HG03139 (cell line): ENCODE measurements at regions not wholly inside any gene's neighbourhood (a gene's known extent, or its start where the extent isn't known, plus 50 kb on each side); places are given as distances from the start of the nearest gene placed in this dataset.
"Not testable (repeated sequence)": the region's sequence is repeated elsewhere in the genome, so short reads cannot be mapped to it uniquely, and the experiment has no call there.

Source experiments
- ATAC-seq: cut with Tn5 transposase; IDR thresholded peaks from one replicate; pipeline ENCODE4 v1.9.1; 2021; ENCODE audit not compliant: unreplicated experiment

DNA sequence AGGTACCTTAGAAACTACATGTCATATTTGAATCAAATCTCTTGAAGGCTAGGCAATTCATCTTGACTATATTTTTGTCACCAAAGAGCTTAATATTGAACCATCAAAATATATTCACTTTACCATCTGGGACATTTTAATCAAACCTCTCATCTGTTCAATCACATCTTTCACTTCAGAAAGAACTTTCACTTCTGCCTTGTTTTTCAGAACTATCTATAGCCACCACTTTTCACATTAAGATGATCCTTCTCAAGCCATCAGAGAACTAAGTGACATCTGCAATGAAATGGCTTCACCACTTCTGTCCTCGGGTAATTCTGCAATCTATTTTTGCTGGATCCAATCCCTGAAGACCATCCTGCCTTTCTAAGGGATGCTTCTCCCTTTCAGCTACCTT, 57.8 kb downstream of the OR2B2 start:
- ATAC-seq = no peak

DNA sequence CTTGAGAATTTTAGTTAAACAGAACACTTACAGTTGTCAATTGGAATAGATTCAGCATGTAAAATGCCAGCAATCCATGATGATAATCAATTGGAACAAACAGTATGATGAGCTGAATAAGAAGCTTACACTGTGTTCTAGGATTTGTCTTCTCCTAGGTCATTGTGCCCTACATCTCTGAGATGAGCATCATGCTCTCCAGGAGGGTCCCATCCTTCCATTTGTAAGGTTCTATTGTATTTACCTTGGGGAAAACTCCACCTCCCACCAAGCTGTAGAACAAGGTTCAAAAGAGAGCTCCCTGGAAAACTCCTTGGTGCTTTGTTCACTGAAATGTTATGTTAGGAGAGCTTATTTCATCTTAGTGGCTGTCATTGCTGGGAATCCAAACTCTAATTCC, 60.8 kb downstream of the OR2B2 start:
- ATAC-seq = no peak

DNA sequence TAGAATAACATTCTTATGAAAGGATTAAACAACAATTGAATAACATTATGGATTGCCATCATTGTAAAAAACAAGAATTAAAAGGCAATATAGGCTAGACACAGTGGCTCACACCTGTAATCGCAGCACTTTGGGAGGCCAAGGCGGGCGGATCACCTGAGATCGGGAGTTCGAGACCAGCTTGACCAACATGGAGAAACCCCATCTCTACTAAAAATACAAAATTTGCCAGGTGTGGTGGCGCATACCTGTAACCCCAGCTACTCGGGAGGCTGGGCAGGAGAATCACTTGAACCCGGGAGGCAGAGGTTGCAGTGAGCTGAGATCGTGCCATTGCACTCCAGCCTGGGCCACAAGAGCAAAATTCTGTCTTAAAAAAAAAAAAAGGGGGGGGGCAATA, 63.2 kb downstream of the OR2B2 start:
- not testable (repeated sequence) for ATAC-seq

- no peak for ATAC-seq
Observed at GRCh38 chr6:27847706-27848105, 64.5 kb downstream of the OR2B2 start.

DNA sequence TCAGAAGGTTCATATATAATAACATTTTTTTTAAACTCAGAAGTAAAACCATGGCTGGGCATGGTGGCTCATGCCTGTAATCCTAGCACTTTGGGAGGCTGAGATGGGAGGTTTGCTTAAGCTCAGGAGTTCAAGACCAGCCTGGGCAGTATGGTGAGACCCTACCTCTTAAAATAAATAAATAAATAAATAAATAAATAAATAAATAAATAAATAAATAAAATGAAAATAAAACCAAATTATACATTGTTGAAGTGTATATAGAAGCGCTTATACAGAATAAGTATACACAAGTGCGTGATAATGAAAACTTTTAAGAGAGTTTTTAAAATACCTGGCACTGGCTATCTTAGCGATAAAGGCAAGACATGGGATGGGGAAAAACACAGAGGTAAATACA, 71.6 kb downstream of the OR2B2 start:
- no peak for ATAC-seq

DNA sequence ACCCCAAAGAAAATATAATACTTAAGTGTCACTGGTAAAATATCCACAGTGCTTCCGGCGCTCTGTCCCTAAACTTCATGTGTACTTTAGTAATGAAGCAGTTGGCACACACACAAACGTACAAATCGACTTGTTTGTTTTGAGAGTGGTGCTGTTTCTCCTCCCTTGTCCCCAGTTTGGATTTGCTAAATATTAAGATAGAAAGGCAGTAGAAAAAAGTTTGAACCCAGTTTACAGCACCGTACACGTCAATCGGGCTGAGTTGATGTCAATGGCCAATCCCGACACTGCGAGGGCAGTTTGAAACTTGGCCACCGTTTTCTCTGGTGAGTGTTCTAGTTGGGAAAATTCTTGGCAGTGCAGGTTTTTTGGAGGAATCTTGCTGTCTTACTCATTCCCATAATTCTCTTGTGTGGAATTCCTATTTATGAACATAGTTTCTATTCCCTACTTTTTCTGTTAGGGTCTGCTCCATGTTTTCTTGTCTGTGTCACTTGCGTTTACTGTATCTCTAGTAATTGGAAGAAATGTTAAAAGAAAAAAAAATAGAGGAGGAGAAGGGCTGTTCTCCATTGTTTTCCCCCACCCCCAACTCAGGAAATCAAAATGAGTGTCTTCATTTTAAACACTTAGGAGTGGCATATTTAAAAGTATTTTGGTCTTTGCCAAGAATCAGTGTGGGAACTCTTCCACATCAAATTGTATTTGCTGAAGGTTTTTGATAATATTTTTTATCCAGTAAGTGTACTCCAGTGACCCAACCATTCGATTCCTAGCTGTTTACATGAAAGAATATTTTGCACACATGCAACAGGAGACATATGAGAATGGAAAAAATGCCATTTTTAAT, 72.3 kb downstream of the OR2B2 start:
- no peak for ATAC-seq

GRCh38 chr6:27838945-27839625, 73.1 kb downstream of the OR2B2 start:
- ATAC-seq = no peak

DNA sequence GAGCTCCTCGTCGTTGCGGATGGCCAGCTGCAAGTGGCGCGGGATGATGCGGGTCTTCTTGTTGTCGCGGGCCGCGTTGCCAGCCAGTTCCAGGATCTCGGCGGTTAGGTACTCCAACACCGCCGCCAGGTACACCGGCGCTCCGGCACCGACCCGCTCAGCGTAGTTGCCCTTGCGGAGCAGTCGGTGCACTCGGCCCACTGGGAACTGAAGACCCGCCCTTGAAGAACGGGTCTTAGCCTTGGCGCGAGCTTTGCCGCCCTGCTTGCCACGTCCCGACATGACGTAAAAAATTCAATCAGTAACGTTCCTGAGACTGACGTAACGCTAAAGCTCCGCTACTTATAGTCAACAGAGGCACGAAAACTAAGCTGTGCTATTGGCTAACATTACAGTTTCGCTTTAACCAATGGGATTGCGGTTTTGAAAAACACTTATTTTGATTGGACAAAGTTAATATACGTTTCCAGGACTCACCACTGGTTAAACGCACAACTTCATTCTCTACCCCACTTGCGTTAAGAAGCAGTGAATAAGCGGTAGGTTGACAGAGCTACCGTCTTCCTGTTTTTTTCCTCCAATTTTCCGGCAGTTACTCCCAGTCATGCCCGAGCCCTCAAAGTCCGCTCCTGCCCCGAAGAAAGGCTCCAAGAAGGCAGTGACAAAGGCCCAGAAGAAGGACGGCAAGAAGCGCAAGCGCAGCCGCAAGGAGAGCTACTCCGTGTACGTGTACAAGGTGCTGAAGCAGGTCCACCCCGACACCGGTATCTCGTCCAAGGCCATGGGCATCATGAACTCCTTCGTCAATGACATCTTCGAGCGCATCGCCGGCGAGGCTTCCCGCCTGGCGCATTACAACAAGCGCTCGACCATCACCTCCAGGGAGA, 73.9 kb downstream of the OR2B2 start:
- peak; percentile 60 for ATAC-seq

DNA sequence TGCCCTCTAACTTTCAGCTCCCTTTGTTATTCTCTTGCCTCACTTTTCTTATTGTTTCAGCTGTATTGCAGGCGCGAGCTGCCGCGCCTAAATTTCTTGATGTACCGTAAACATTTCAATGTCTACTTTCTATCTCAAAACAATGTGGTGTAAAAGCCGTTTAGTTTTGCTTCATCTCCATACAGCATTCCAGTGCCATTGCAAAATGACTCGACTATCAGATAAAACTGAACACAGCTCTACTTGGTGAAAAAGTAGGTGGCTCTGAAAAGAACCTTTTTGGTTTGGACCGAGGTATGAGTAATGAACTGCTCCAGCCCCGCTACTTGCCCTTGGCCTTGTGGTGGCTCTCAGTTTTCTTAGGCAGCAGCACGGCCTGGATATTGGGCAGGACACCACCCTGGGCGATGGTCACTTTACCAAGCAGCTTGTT, 74.6 kb downstream of the OR2B2 start:
- ATAC-seq = peak; percentile 5

DNA sequence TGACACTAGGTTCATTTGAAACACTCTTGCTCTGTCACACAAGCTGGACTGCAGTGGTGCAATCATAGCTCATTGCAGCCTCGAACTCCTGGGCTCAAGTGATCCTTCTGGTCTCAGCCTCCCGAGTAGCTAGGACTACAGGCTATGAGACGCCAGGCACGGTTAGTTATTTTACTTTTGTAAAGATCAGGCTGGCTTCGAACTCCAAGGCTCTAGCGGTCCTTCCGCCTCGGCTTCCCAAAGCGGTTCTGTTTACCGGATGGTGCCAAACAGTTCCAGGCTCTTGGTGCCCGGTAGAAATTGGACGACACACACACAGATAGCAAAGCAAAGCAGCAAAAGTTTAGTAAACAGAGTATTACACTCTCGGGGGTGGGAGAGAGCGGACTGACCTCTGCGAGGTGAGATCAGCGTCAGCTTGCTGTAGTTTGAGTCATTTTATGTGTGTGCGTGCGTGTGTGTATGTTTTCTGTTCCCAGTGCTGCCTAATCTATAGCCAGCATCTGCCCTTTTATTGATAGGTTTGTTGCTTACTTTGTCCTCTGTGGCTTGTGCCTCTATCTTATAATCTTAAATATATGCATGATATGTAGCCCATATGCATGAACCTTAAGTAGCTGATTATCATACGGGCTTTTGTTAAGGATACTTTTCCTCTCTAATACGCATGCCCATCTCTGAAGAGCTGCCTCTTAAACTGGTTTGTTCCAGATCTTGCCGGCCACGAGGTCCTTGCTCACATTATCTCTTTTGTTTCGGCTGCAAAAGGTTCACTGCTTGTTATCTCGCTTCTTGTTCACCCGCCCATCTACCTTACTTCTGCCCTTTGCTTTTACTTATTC, 75.2 kb downstream of the OR2B2 start:
- ATAC-seq = peak; percentile 35

GRCh38 chr6:27836141-27836782, 75.9 kb downstream of the OR2B2 start:
- no peak for ATAC-seq

- no peak for ATAC-seq
Observed at GRCh38 chr6:27834879-27835549, 77.2 kb downstream of the OR2B2 start.

GRCh38 chr6:27834384-27834783, 77.8 kb downstream of the OR2B2 start:
- ATAC-seq = no peak

GRCh38 chr6:27831434-27832081, 80.6 kb downstream of the OR2B2 start:
- peak; percentile 85 for ATAC-seq

DNA sequence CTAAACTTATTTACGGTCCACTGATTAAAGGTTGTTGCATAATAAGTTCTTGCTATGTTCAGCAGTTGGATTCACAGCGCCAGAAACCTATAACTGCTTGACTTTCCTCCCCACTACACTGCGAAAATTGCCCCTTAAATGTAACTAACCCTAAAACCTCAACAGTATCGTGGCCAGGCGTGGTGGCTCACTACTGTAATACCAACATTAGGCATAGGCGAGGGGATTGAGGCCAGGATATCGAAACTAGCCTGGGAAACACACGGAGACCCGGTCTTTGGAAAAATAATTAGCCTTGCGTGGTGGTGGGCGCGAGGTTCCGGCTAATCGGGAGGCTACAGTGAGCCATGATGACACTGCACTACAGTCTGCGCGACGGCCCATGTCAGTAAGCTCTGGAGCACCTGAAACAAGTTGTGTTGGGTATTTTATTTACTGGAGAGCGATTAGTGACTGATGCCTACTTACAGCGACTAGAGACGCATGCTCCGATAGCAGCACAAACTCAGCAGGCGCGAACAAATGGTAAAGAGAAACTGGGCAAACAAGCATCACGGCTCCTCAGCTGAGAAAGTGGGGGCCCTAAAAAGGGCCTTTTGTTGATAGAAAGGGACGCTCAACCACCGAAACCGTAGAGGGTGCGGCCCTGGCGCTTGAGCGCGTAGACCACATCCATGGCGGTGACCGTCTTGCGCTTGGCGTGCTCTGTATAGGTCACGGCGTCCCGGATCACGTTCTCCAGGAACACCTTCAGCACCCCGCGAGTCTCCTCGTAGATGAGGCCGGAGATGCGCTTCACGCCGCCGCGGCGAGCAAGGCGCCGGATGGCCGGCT, 81.4 kb downstream of the OR2B2 start:
- peak; percentile 60 for ATAC-seq

DNA sequence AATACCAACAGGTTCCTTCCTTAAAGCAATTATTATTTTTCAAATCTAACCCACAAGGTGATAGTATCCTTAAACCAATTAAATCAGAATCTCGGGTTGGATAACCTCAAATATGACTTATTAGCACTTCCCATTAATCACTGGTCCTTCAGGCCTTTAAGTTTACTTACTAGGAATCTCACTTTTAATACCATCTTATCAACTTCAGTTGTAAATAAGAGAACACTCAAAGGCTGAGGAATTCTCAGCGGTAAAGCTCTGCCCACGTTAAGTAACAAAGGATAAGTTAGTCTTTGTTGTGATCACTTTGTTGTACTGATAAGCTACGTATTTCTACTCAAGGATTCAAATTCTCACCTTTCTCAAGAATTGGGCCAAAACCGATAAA, 82.0 kb downstream of the OR2B2 start:
- no peak for ATAC-seq

DNA sequence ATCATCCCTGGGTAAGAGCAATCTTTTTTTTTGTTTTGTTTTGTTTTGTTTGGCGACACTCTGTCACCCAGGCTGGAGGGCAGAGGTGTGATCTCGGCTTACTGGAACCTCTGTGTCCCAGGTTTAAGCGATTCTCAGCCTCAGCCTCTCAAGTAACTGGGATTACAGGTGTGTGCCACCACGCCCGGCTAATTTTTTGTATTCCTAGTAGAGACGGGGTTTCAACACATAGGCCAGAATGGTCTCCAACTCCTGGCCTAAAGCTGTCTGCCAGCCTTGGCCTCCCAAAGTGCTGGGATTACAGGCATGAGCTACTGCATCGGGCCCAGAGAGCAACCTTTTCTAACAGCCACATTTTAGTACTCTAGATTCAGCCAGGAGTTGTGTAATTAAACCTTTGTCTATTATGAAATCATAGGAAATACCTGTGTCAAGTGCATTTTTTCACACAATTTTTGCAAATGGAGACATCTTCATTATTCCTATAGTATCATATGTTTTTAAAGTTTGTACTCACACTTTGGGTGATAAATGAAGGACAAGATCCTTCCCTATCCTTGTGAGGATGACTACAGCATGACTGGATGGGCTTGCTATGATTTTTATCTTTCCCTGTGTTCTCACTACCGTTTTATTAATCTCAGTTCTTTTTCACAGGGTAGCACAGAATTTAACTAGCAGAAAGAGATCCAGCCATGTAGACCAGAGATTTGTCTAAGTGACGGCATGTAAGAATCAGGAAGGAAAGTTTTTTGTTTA, 82.6 kb downstream of the OR2B2 start:
- ATAC-seq = no peak
